AG04450 (cell line): ENCODE measurements at regions not wholly inside any gene's neighbourhood (a gene's known extent, or its start where the extent isn't known, plus 50 kb on each side); places are given as distances from the start of the nearest gene placed in this dataset.
"Not testable (repeated sequence)": the region's sequence is repeated elsewhere in the genome, so short reads cannot be mapped to it uniquely, and the experiment has no call there.

Experiments used
- CTCF ChIA-PET: fragments of 300-600, 350-600 bp; formaldehyde crosslinking; extraction: SDS; loops from one replicate; lab custom pipeline; 2022; ENCODE audit warnings: antibody characterized with exemption, inconsistent platforms; lab: Charles Lee
- POLR2A ChIA-PET: fragments of 350-600 bp; formaldehyde crosslinking; extraction: SDS; loops from one replicate; lab custom pipeline; 2021; ENCODE audit warnings: antibody characterized with exemption, inconsistent platforms; lab: Yijun Ruan, JAX
- DNase-seq: peaks from one replicate; pipeline ENCODE4 v3.0.0-alpha.2; 2011; ENCODE audit warnings: low read depth, low spot score
- H3K27ac ChIP-seq: one replicate; pipeline ENCODE4 v1.5.1; 2012; ENCODE audit warnings: low read depth, low read length, control low read depth
- H3K27me3 ChIP-seq: one replicate; pipeline ENCODE4 v1.6.0; 2012; ENCODE audit warnings: low read length; ENCODE audit not compliant: control insufficient read depth, insufficient read depth
- H3K4me3 ChIP-seq: 2 replicates; pipeline ENCODE4 v1.5.1; 2011; ENCODE audit warnings: mild to moderate bottlenecking, low read depth, low read length, control low read depth
- H3K9me3 ChIP-seq: 2 replicates; pipeline ENCODE4 v1.5.1; 2012; ENCODE audit warnings: low read length; ENCODE audit not compliant: control insufficient read depth, insufficient read depth
- CTCF ChIP-seq: IDR thresholded peaks from 2 replicates; pipeline ENCODE4 v1.5.1; 2011; ENCODE audit warnings: low read depth, low read length, control low read depth, inconsistent platforms

- TF ChIP-seq CTCF: no peak
- ChIA-PET CTCF (no interaction called here), POLR2A (no interaction called here)
- no peak overlapping the region for H3K27ac ChIP-seq
- no peaks in the 10 kb centered on the region for H3K27me3 ChIP-seq
- H3K4me3 ChIP-seq: no peak overlapping the region
- no peak for DNase-seq
- no peaks in the 10 kb centered on the region for H3K9me3 ChIP-seq
These were observed 238.0 kb downstream of the MEX3B start for GRCh38 chr15:81807806-81808205.

- Histone ChIP-seq H3K27me3 (no peaks in the 10 kb centered on the region), H3K9me3 (no peaks in the 10 kb centered on the region), H3K4me3 (no peak overlapping the region), H3K27ac (no peak overlapping the region)
- CTCF ChIA-PET: no interaction called here
- POLR2A ChIA-PET: no interaction called here
- no peak for TF ChIP-seq CTCF
- DNase-seq: no peak
These were observed 238.6 kb downstream of the MEX3B start for GRCh38 chr15:81807186-81807585.

- Histone ChIP-seq H3K27me3 (peaks cover 3% of the 10 kb centered on the region), H3K4me3 (no peak overlapping the region), H3K27ac (no peak overlapping the region), H3K9me3 (no peaks in the 10 kb centered on the region)
- ChIA-PET POLR2A (no interaction called here), CTCF (interaction anchor here (0.8 kb wide), 1 partner anchor 311 kb away, joined by 4 read pairs; no protein-coding TSS in a partner anchor)
- no peak for TF ChIP-seq CTCF
- no peak for DNase-seq
These were observed 249.9 kb downstream of the MEX3B start for GRCh38 chr15:81795899-81796298.

GRCh38 chr15:81792646-81793045 lies 253.2 kb downstream of the MEX3B start:
- TF ChIP-seq CTCF: no peak
- DNase-seq: no peak
- POLR2A ChIA-PET: no interaction called here
- H3K4me3 ChIP-seq: no peak overlapping the region
- no peaks in the 10 kb centered on the region for H3K9me3 ChIP-seq
- CTCF ChIA-PET: no interaction called here
- no peak overlapping the region for H3K27ac ChIP-seq
- peaks cover 3% of the 10 kb centered on the region for H3K27me3 ChIP-seq

- POLR2A ChIA-PET: not testable (repeated sequence)
These were observed 254.5 kb downstream of the MEX3B start for GRCh38 chr15:81791322-81791721.

GRCh38 chr15:81789403-81789802 lies 256.4 kb downstream of the MEX3B start:
- TF ChIP-seq CTCF: no peak
- H3K27ac ChIP-seq: no peak overlapping the region

More at GRCh38 chr15:81791322-81791721, 254.5 kb downstream of the MEX3B start:
- H3K9me3 ChIP-seq, H3K4me3 ChIP-seq, CTCF ChIA-PET, H3K27ac ChIP-seq, DNase-seq, H3K27me3 ChIP-seq: not testable (repeated sequence)

More at GRCh38 chr15:81789403-81789802, 256.4 kb downstream of the MEX3B start:
- peaks cover 3% of the 10 kb centered on the region for H3K27me3 ChIP-seq
- DNase-seq: no peak
- H3K9me3 ChIP-seq: no peaks in the 10 kb centered on the region
- ChIA-PET POLR2A (no interaction called here), CTCF (no interaction called here)
- H3K4me3 ChIP-seq: no peak overlapping the region
